ENCODE measurements at regions not wholly inside any gene's neighbourhood (a gene's known extent, or its start where the extent isn't known, plus 50 kb on each side); places are given as distances from the start of the nearest gene placed in this dataset.

- CTCF ChIA-PET: interaction anchor here (0.6 kb wide), 1 partner anchor 157 kb away, joined by 4 read pairs; no protein-coding TSS in a partner anchor
- no peak for TF ChIP-seq FOXA1 (IDR thresholded peaks at IDR 0.05)
- no peak for TF ChIP-seq SP1 (IDR thresholded peaks at IDR 0.05)
- TF ChIP-seq L3MBTL2 (conservative IDR thresholded peaks at IDR 0.05): no peak
- TF ChIP-seq BHLHE40 (IDR thresholded peaks at IDR 0.05; ENCODE audit: borderline replicate concordance): no peak
- no peak for TF ChIP-seq ELF4 (IDR thresholded peaks at IDR 0.05)
- no peak for TF ChIP-seq LEF1 (IDR thresholded peaks at IDR 0.05; ENCODE audit: borderline replicate concordance)
- TF ChIP-seq FOXK2 (IDR thresholded peaks at IDR 0.05): no peak
- no peak for TF ChIP-seq HDGF (IDR thresholded peaks at IDR 0.05; ENCODE audit: borderline replicate concordance)
- TF ChIP-seq SUZ12 (IDR thresholded peaks at IDR 0.05): no peak
- TF ChIP-seq ZNF384 (IDR thresholded peaks at IDR 0.05): no peak
- no peak for TF ChIP-seq PKNOX1 (IDR thresholded peaks at IDR 0.05)
- no peak for TF ChIP-seq CTBP1 (IDR thresholded peaks at IDR 0.05; ENCODE audit: borderline replicate concordance)
- no peak for TF ChIP-seq ARNT (IDR thresholded peaks at IDR 0.05)
- TF ChIP-seq FOXM1 (IDR thresholded peaks at IDR 0.05; ENCODE audit: borderline replicate concordance): no peak
- no peak for TF ChIP-seq TARDBP (IDR thresholded peaks at IDR 0.05)
- no peak for TF ChIP-seq NFRKB (IDR thresholded peaks at IDR 0.05)
- POLR2A ChIA-PET: no interaction called here
- no peak for DNase-seq (ENCODE audit: extremely low spot score)
These were observed 402.8 kb downstream of the AEBP2 start for GRCh38 chr12:19842116-19842515.

GRCh38 chr12:19844224-19844623 is 404.9 kb downstream of the AEBP2 start:
- no peak for TF ChIP-seq ARNT (IDR thresholded peaks at IDR 0.05)
- TF ChIP-seq FOXK2 (IDR thresholded peaks at IDR 0.05): no peak
- TF ChIP-seq PKNOX1 (IDR thresholded peaks at IDR 0.05): no peak
- no peak for TF ChIP-seq TARDBP (IDR thresholded peaks at IDR 0.05)
- no peak for TF ChIP-seq ELF4 (IDR thresholded peaks at IDR 0.05)
- no peak for TF ChIP-seq SUZ12 (IDR thresholded peaks at IDR 0.05)
- no peak for TF ChIP-seq BHLHE40 (IDR thresholded peaks at IDR 0.05; ENCODE audit: borderline replicate concordance)
- no peak for TF ChIP-seq ZNF384 (IDR thresholded peaks at IDR 0.05)
- TF ChIP-seq LEF1 (IDR thresholded peaks at IDR 0.05; ENCODE audit: borderline replicate concordance): no peak
- no peak for TF ChIP-seq L3MBTL2 (conservative IDR thresholded peaks at IDR 0.05)
- TF ChIP-seq FOXM1 (IDR thresholded peaks at IDR 0.05; ENCODE audit: borderline replicate concordance): no peak
- TF ChIP-seq FOXA1 (IDR thresholded peaks at IDR 0.05): no peak
- no peak for TF ChIP-seq NFRKB (IDR thresholded peaks at IDR 0.05)
- TF ChIP-seq SP1 (IDR thresholded peaks at IDR 0.05): no peak
- TF ChIP-seq CTBP1 (IDR thresholded peaks at IDR 0.05; ENCODE audit: borderline replicate concordance): no peak
- TF ChIP-seq HDGF (IDR thresholded peaks at IDR 0.05; ENCODE audit: borderline replicate concordance): no peak

GRCh38 chr12:19846574-19846973 is 407.3 kb downstream of the AEBP2 start:
- CTCF ChIA-PET: no interaction called here
- TF ChIP-seq HDGF (IDR thresholded peaks at IDR 0.05; ENCODE audit: borderline replicate concordance) (no peak), L3MBTL2 (conservative IDR thresholded peaks at IDR 0.05) (no peak), FOXK2 (IDR thresholded peaks at IDR 0.05) (no peak), TARDBP (IDR thresholded peaks at IDR 0.05) (no peak), ZNF384 (IDR thresholded peaks at IDR 0.05) (no peak), NFRKB (IDR thresholded peaks at IDR 0.05) (no peak), SP1 (IDR thresholded peaks at IDR 0.05) (no peak), FOXM1 (IDR thresholded peaks at IDR 0.05; ENCODE audit: borderline replicate concordance) (no peak), BHLHE40 (IDR thresholded peaks at IDR 0.05; ENCODE audit: borderline replicate concordance) (no peak), PKNOX1 (IDR thresholded peaks at IDR 0.05) (no peak), CTBP1 (IDR thresholded peaks at IDR 0.05; ENCODE audit: borderline replicate concordance) (no peak), LEF1 (IDR thresholded peaks at IDR 0.05; ENCODE audit: borderline replicate concordance) (no peak), ARNT (IDR thresholded peaks at IDR 0.05) (no peak), SUZ12 (IDR thresholded peaks at IDR 0.05) (no peak), ELF4 (IDR thresholded peaks at IDR 0.05) (no peak), FOXA1 (IDR thresholded peaks at IDR 0.05) (no peak)
- no peak for DNase-seq (ENCODE audit: extremely low spot score)
- POLR2A ChIA-PET: no interaction called here

More at GRCh38 chr12:19844224-19844623, 404.9 kb downstream of the AEBP2 start:
- DNase-seq (ENCODE audit: extremely low spot score): no peak
- ChIA-PET CTCF (no interaction called here), POLR2A (no interaction called here)

GRCh38 chr12:19847294-19848059 is 408.2 kb downstream of the AEBP2 start:
- CTCF ChIA-PET: no interaction called here

GRCh38 chr12:19848421-19848820 is 409.1 kb downstream of the AEBP2 start:
- no peak for DNase-seq (ENCODE audit: extremely low spot score)
- ChIA-PET CTCF (no interaction called here), POLR2A (no interaction called here)
- no peak for TF ChIP-seq ZNF384 (IDR thresholded peaks at IDR 0.05)
- TF ChIP-seq BHLHE40 (IDR thresholded peaks at IDR 0.05; ENCODE audit: borderline replicate concordance): no peak
- TF ChIP-seq ELF4 (IDR thresholded peaks at IDR 0.05): no peak
- no peak for TF ChIP-seq HDGF (IDR thresholded peaks at IDR 0.05; ENCODE audit: borderline replicate concordance)
- TF ChIP-seq SP1 (IDR thresholded peaks at IDR 0.05): no peak
- no peak for TF ChIP-seq NFRKB (IDR thresholded peaks at IDR 0.05)
- TF ChIP-seq PKNOX1 (IDR thresholded peaks at IDR 0.05): no peak
- TF ChIP-seq LEF1 (IDR thresholded peaks at IDR 0.05; ENCODE audit: borderline replicate concordance): no peak
- TF ChIP-seq L3MBTL2 (conservative IDR thresholded peaks at IDR 0.05): no peak
- no peak for TF ChIP-seq FOXK2 (IDR thresholded peaks at IDR 0.05)
- no peak for TF ChIP-seq FOXA1 (IDR thresholded peaks at IDR 0.05)
- no peak for TF ChIP-seq FOXM1 (IDR thresholded peaks at IDR 0.05; ENCODE audit: borderline replicate concordance)
- TF ChIP-seq ARNT (IDR thresholded peaks at IDR 0.05): no peak
- no peak for TF ChIP-seq SUZ12 (IDR thresholded peaks at IDR 0.05)
- TF ChIP-seq CTBP1 (IDR thresholded peaks at IDR 0.05; ENCODE audit: borderline replicate concordance): no peak
- no peak for TF ChIP-seq TARDBP (IDR thresholded peaks at IDR 0.05)

More at GRCh38 chr12:19847294-19848059, 408.2 kb downstream of the AEBP2 start:
- no peak for TF ChIP-seq CTBP1 (IDR thresholded peaks at IDR 0.05; ENCODE audit: borderline replicate concordance)
- TF ChIP-seq LEF1 (IDR thresholded peaks at IDR 0.05; ENCODE audit: borderline replicate concordance): no peak
- DNase-seq (ENCODE audit: extremely low spot score): no peak
- POLR2A ChIA-PET: no interaction called here

Data from HEK293T (cell line).